ENCODE measurements at regions not wholly inside any gene's neighbourhood (a gene's known extent, or its start where the extent isn't known, plus 50 kb on each side); places are given as distances from the start of the nearest gene placed in this dataset.

GRCh38 chr4:15303052-15303641 is 124.7 kb upstream of the C1QTNF7 start:
- no peak overlapping the region for H3K4me2 ChIP-seq (ENCODE audit: low read length)
- H3F3A ChIP-seq (ENCODE audit: control insufficient read depth, insufficient read depth) = no peaks in the 10 kb centered on the region
- H4K20me1 ChIP-seq (ENCODE audit: control insufficient read depth, insufficient read depth, low read depth, low read length) = no peaks in the 10 kb centered on the region
- no peaks in the 10 kb centered on the region for H3K9me2 ChIP-seq (replicated peaks; ENCODE audit: control insufficient read depth, low read length)
- no peaks in the 10 kb centered on the region for H3K36me3 ChIP-seq (ENCODE audit: control insufficient read depth, low read length)
- no peaks in the 10 kb centered on the region for H3K27me3 ChIP-seq (ENCODE audit: control insufficient read depth, low read length)
- no peaks in the 10 kb centered on the region for H3K4me1 ChIP-seq (ENCODE audit: control insufficient read depth, low read length)
- no peaks in the 10 kb centered on the region for H3K79me2 ChIP-seq (ENCODE audit: control insufficient read depth, low read length)
- H3K9me3 ChIP-seq (ENCODE audit: control insufficient read depth, insufficient read depth, low read length) = no peaks in the 10 kb centered on the region
- no peak overlapping the region for H3K4me3 ChIP-seq (ENCODE audit: low read length)
- TF ChIP-seq CTCF (IDR thresholded peaks at IDR 0.05; ENCODE audit: low read depth, low read length, poor library complexity, severe bottlenecking) = no peak
- no peak for TF ChIP-seq EZH2phosphoT487 (IDR thresholded peaks at IDR 0.05; ENCODE audit: borderline replicate concordance, low read length)
- H3K27ac ChIP-seq (ENCODE audit: low read depth, low read length) = no peak overlapping the region

GRCh38 chr4:15314974-15315373 is 112.9 kb upstream of the C1QTNF7 start:
- no peaks in the 10 kb centered on the region for H4K20me1 ChIP-seq (ENCODE audit: control insufficient read depth, insufficient read depth, low read depth, low read length)
- no peaks in the 10 kb centered on the region for H3K4me1 ChIP-seq (ENCODE audit: control insufficient read depth, low read length)
- no peak for TF ChIP-seq CTCF (IDR thresholded peaks at IDR 0.05; ENCODE audit: low read depth, low read length, poor library complexity, severe bottlenecking)
- TF ChIP-seq EZH2phosphoT487 (IDR thresholded peaks at IDR 0.05; ENCODE audit: borderline replicate concordance, low read length) = no peak
- no peaks in the 10 kb centered on the region for H3K36me3 ChIP-seq (ENCODE audit: control insufficient read depth, low read length)
- 0 out of 2 replicates have a peak, but pooled peaks cover 3% of the 10 kb centered on the region for H3K27me3 ChIP-seq (ENCODE audit: control insufficient read depth, low read length)
- H3K4me3 ChIP-seq (ENCODE audit: low read length) = no peak overlapping the region
- H3K79me2 ChIP-seq (ENCODE audit: control insufficient read depth, low read length) = no peaks in the 10 kb centered on the region
- no peak overlapping the region for H3K4me2 ChIP-seq (ENCODE audit: low read length)
- H3K27ac ChIP-seq (ENCODE audit: low read depth, low read length) = no peak overlapping the region
- H3K9me2 ChIP-seq (replicated peaks; ENCODE audit: control insufficient read depth, low read length) = no peaks in the 10 kb centered on the region
- H3K9me3 ChIP-seq (ENCODE audit: control insufficient read depth, insufficient read depth, low read length) = no peaks in the 10 kb centered on the region
- H3F3A ChIP-seq (ENCODE audit: control insufficient read depth, insufficient read depth) = no peaks in the 10 kb centered on the region

GRCh38 chr4:15317246-15317645 is 110.6 kb upstream of the C1QTNF7 start:
- no peak overlapping the region for H3K4me2 ChIP-seq (ENCODE audit: low read length)
- H3K9me3 ChIP-seq (ENCODE audit: control insufficient read depth, insufficient read depth, low read length) = no peaks in the 10 kb centered on the region
- no peaks in the 10 kb centered on the region for H3K4me1 ChIP-seq (ENCODE audit: control insufficient read depth, low read length)
- H3K4me3 ChIP-seq (ENCODE audit: low read length) = no peak overlapping the region
- H4K20me1 ChIP-seq (ENCODE audit: control insufficient read depth, insufficient read depth, low read depth, low read length) = no peaks in the 10 kb centered on the region
- H3K27me3 ChIP-seq (ENCODE audit: control insufficient read depth, low read length) = 0 out of 2 replicates have a peak, but pooled peaks cover 3% of the 10 kb centered on the region
- no peaks in the 10 kb centered on the region for H3F3A ChIP-seq (ENCODE audit: control insufficient read depth, insufficient read depth)
- H3K79me2 ChIP-seq (ENCODE audit: control insufficient read depth, low read length) = no peaks in the 10 kb centered on the region
- H3K36me3 ChIP-seq (ENCODE audit: control insufficient read depth, low read length) = no peaks in the 10 kb centered on the region
- H3K27ac ChIP-seq (ENCODE audit: low read depth, low read length) = no peak overlapping the region
- TF ChIP-seq CTCF (IDR thresholded peaks at IDR 0.05; ENCODE audit: low read depth, low read length, poor library complexity, severe bottlenecking) (no peak), EZH2phosphoT487 (IDR thresholded peaks at IDR 0.05; ENCODE audit: borderline replicate concordance, low read length) (no peak)
- no peaks in the 10 kb centered on the region for H3K9me2 ChIP-seq (replicated peaks; ENCODE audit: control insufficient read depth, low read length)

Measured in DOHH2 (cell line).